VCaP (cell line): ENCODE measurements at regions not wholly inside any gene's neighbourhood (a gene's known extent, or its start where the extent isn't known, plus 50 kb on each side); places are given as distances from the start of the nearest gene placed in this dataset.

Source experiments
- H3K27ac ChIP-seq: fragments of 450-650 bp; 2 replicates; pipeline ENCODE4 v1.5.1; 2017
- CTCF ChIP-seq: fragments of 450-650 bp; conservative IDR thresholded peaks from 2 replicates; pipeline ENCODE4 v1.5.1; 2017; ENCODE audit warnings: mild to moderate bottlenecking, moderate library complexity

GRCh38 chr4:100280807-100281206, 90.5 kb upstream of the DDIT4L start:
- no peak for TF ChIP-seq CTCF
- no peak overlapping the region for H3K27ac ChIP-seq

- TF ChIP-seq CTCF = no peak
- no peak overlapping the region for H3K27ac ChIP-seq
Measured at GRCh38 chr4:100278567-100278966, 88.3 kb upstream of the DDIT4L start.

GRCh38 chr4:100269446-100269845, 79.2 kb upstream of the DDIT4L start:
- no peak overlapping the region for H3K27ac ChIP-seq
- TF ChIP-seq CTCF = no peak

GRCh38 chr4:100268789-100269188, 78.5 kb upstream of the DDIT4L start:
- TF ChIP-seq CTCF = no peak
- no peak overlapping the region for H3K27ac ChIP-seq

- no peak for TF ChIP-seq CTCF
- no peak overlapping the region for H3K27ac ChIP-seq
Measured at GRCh38 chr4:100261346-100261745, 71.1 kb upstream of the DDIT4L start.

GRCh38 chr4:100258675-100259074, 68.4 kb upstream of the DDIT4L start:
- no peak for TF ChIP-seq CTCF
- H3K27ac ChIP-seq = no peak overlapping the region

- H3K27ac ChIP-seq = no peak overlapping the region
- TF ChIP-seq CTCF = no peak
Measured at GRCh38 chr4:100257567-100257966, 67.3 kb upstream of the DDIT4L start.

GRCh38 chr4:100254237-100254636, 64.0 kb upstream of the DDIT4L start:
- H3K27ac ChIP-seq = no peak overlapping the region
- no peak for TF ChIP-seq CTCF
